ENCODE measurements at regions not wholly inside any gene's neighbourhood (a gene's known extent, or its start where the extent isn't known, plus 50 kb on each side); places are given as distances from the start of the nearest gene placed in this dataset.

GRCh38 chr10:94125856-94126255 lies 132.1 kb downstream of the PLCE1 start:
- H3K18ac ChIP-seq (ENCODE audit: extremely low read depth, low read length): no peak overlapping the region
- H3K56ac ChIP-seq (replicated peaks; ENCODE audit: insufficient read length, low read depth, low read length): no peak overlapping the region
- CTCF ChIA-PET (ENCODE audit: partially characterized antibody): interaction anchor here (0.7 to 1.3 kb wide), 7 partner anchors 9 to 312 kb away, joined by 3 to 4 read pairs (median 3); no protein-coding TSS in a partner anchor
- no peak overlapping the region for H2BK12ac ChIP-seq (ENCODE audit: low read depth, low read length)
- FAIRE-seq: no peak
- H3K23ac ChIP-seq (ENCODE audit: insufficient read length): no peak overlapping the region
- no peaks in the 10 kb centered on the region for H3K23me2 ChIP-seq (ENCODE audit: low read depth, low read length)
- 0 out of 2 replicates have a peak overlapping the region, but pooled peaks have one; percentile 56 for H2AFZ ChIP-seq (ENCODE audit: low read length)
- no peaks in the 10 kb centered on the region for H3K79me2 ChIP-seq (ENCODE audit: control insufficient read depth in 1 of 2, insufficient read depth in 2 of 2, low read length in 2 of 2)
- H3K14ac ChIP-seq (ENCODE audit: insufficient read length): no peak overlapping the region
- H2BK5ac ChIP-seq (ENCODE audit: low read depth, low read length): no peak overlapping the region
- H3K4ac ChIP-seq (replicated peaks; ENCODE audit: insufficient read length, low read depth, low read length): no peak overlapping the region
- H2BK20ac ChIP-seq (ENCODE audit: low read length): no peak overlapping the region
- H4K91ac ChIP-seq (replicated peaks; ENCODE audit: insufficient read length, low read length): no peak overlapping the region
- no peaks in the 10 kb centered on the region for H3K27me3 ChIP-seq (replicated peaks in 1 of 4; ENCODE audit: control insufficient read depth in 3 of 4, extremely low read depth in 1 of 4, insufficient read depth in 3 of 4, low read length in 3 of 4)
- no peaks in the 10 kb centered on the region for H3K79me1 ChIP-seq (ENCODE audit: low read depth, low read length)
- H2BK15ac ChIP-seq (ENCODE audit: low read length): no peak overlapping the region
- H4K8ac ChIP-seq (ENCODE audit: extremely low read depth, insufficient read depth, low read length): no peak overlapping the region
- H3K9ac ChIP-seq (replicated peaks in 1 of 4; ENCODE audit: extremely low read depth in 1 of 4, low read depth in 3 of 4, low read length in 3 of 4): no peak overlapping the region
- no peak for DNase-seq (ENCODE audit: low read depth in 1 of 2, low spot score in 2 of 2)
- no peaks in the 10 kb centered on the region for H4K20me1 ChIP-seq (replicated peaks in 1 of 2; ENCODE audit: control insufficient read depth in 1 of 2, insufficient read depth in 2 of 2, low read length in 2 of 2)
- H4K5ac ChIP-seq (ENCODE audit: insufficient read length, low read depth, low read length): no peak overlapping the region
- no peak overlapping the region for H3K4me3 ChIP-seq (ENCODE audit: extremely low read depth in 1 of 4, insufficient read depth in 2 of 4, low read depth in 3 of 4, low read length in 4 of 4)
- H2AK5ac ChIP-seq (ENCODE audit: low read depth, low read length): no peak overlapping the region
- H3K4me2 ChIP-seq (ENCODE audit: insufficient read depth in 1 of 2, low read depth in 2 of 2, low read length in 2 of 2): no peak overlapping the region
- H3K9me3 ChIP-seq (ENCODE audit: insufficient read depth in 2 of 2, low read depth in 1 of 2, low read length in 1 of 2): no peaks in the 10 kb centered on the region
- no peaks in the 10 kb centered on the region for H3K4me1 ChIP-seq (replicated peaks in 1 of 4; ENCODE audit: control insufficient read depth in 3 of 4, insufficient read depth in 4 of 4, low read length in 3 of 4)
- H3K36me3 ChIP-seq (ENCODE audit: control insufficient read depth in 2 of 4, insufficient read depth in 4 of 4, low read length in 3 of 4): no peaks in the 10 kb centered on the region
- POLR2A ChIA-PET (ENCODE audit: partially characterized antibody): no interaction called here
- H2BK120ac ChIP-seq (replicated peaks; ENCODE audit: low read depth, low read length): no peak overlapping the region
- H3K27ac ChIP-seq (ENCODE audit: low read depth, low read length): no peak overlapping the region
- TF ChIP-seq CTBP2 (IDR thresholded peaks at IDR 0.05; ENCODE audit: borderline replicate concordance, insufficient read depth, insufficient read length, low read length): no peak
- no peak for TF ChIP-seq SRF (IDR thresholded peaks at IDR 0.05; ENCODE audit: low read depth, low read length)
- TF ChIP-seq TBP (IDR thresholded peaks at IDR 0.05; ENCODE audit: low read depth, low read length): no peak
- no peak for TF ChIP-seq POU5F1 (IDR thresholded peaks at IDR 0.05; ENCODE audit: low read depth, low read length)
- TF ChIP-seq TCF12 (IDR thresholded peaks at IDR 0.05; ENCODE audit: low read depth, low read length): no peak
- no peak for TF ChIP-seq E2F6 (IDR thresholded peaks at IDR 0.05)
- TF ChIP-seq KDM4A (IDR thresholded peaks at IDR 0.05; ENCODE audit: low read depth, low read length, severe bottlenecking): no peak
- TF ChIP-seq HDAC6 (IDR thresholded peaks at IDR 0.05; ENCODE audit: low read depth, low read length): no peak
- TF ChIP-seq CHD1 (IDR thresholded peaks at IDR 0.05; ENCODE audit: low read depth, low read length): no peak
- TF ChIP-seq CBX5 (IDR thresholded peaks at IDR 0.05; ENCODE audit: low read depth, low read length): no peak
- no peak for TF ChIP-seq BRCA1 (IDR thresholded peaks at IDR 0.05; ENCODE audit: low read depth, low read length)
- TF ChIP-seq BCL11A (IDR thresholded peaks at IDR 0.05; ENCODE audit: low read depth in 2 of 2, low read length in 2 of 2): no peak
- TF ChIP-seq SAP30 (IDR thresholded peaks at IDR 0.05; ENCODE audit: insufficient read depth, insufficient replicate concordance, low read length): no peak
- TF ChIP-seq JUN (IDR thresholded peaks at IDR 0.05; ENCODE audit: low read depth, low read length): no peak
- no peak for TF ChIP-seq GTF2F1 (IDR thresholded peaks at IDR 0.05; ENCODE audit: borderline replicate concordance, low read depth, low read length)
- no peak for TF ChIP-seq ZNF274 (IDR thresholded peaks at IDR 0.05; ENCODE audit: borderline replicate concordance, extremely low read depth, low read length)

Measured in H1 (cell line).